ENCODE measurements at regions not wholly inside any gene's neighbourhood (a gene's known extent, or its start where the extent isn't known, plus 50 kb on each side); places are given as distances from the start of the nearest gene placed in this dataset.
A peak's percentile ranks its signal among the peaks of the same experiment; 100 is the strongest.

GRCh38 chr2:3131636-3132326 lies 245.8 kb downstream of the EIPR1 start:
- no peak overlapping the region for H3K4me3 ChIP-seq (ENCODE audit: low read length)
- Mint-ChIP-seq H3K27me3 (ENCODE audit: insufficient read depth) (peaks cover 4% of the 10 kb centered on the region), H3K36me3 (ENCODE audit: low read depth) (no peaks in the 10 kb centered on the region), H3K9me3 (peaks cover 11% of the 10 kb centered on the region), H3K4me1 (no peaks in the 10 kb centered on the region), H3K27ac (no peak overlapping the region), H3K4me3 (no peak overlapping the region)
- H3K4me1 ChIP-seq (ENCODE audit: control insufficient read depth, insufficient read depth, low read length) = no peaks in the 10 kb centered on the region
- peaks cover 7% of the 10 kb centered on the region for H3K9me3 ChIP-seq (ENCODE audit: control insufficient read depth, low read length)
- no peaks in the 10 kb centered on the region for H3K36me3 ChIP-seq (ENCODE audit: control insufficient read depth, insufficient read depth, low read length)
- no peaks in the 10 kb centered on the region for H3K27me3 ChIP-seq (ENCODE audit: control insufficient read depth, insufficient read depth, low read length, poor library complexity, severe bottlenecking)
- TF ChIP-seq, protein P1, sequence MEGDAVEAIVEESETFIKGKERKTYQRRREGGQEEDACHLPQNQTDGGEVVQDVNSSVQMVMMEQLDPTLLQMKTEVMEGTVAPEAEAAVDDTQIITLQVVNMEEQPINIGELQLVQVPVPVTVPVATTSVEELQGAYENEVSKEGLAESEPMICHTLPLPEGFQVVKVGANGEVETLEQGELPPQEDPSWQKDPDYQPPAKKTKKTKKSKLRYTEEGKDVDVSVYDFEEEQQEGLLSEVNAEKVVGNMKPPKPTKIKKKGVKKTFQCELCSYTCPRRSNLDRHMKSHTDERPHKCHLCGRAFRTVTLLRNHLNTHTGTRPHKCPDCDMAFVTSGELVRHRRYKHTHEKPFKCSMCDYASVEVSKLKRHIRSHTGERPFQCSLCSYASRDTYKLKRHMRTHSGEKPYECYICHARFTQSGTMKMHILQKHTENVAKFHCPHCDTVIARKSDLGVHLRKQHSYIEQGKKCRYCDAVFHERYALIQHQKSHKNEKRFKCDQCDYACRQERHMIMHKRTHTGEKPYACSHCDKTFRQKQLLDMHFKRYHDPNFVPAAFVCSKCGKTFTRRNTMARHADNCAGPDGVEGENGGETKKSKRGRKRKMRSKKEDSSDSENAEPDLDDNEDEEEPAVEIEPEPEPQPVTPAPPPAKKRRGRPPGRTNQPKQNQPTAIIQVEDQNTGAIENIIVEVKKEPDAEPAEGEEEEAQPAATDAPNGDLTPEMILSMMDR (conservative IDR thresholded peaks at IDR 0.05) = no peak
- peak; percentile 44 for DNase-seq
- peak overlapping the region; percentile 24 for H3K27ac ChIP-seq (ENCODE audit: low read depth, low read length)
- H3K9ac ChIP-seq (ENCODE audit: extremely low read depth, low read length, poor library complexity, severe bottlenecking) = no peak overlapping the region
- WGBS, 2 experiments (ENCODE audit: insufficient coverage in 1 of 2, insufficient read length in 1 of 2) = 92% methylated on average over 14 to 22 of the region's 22 CpGs

DNA sequence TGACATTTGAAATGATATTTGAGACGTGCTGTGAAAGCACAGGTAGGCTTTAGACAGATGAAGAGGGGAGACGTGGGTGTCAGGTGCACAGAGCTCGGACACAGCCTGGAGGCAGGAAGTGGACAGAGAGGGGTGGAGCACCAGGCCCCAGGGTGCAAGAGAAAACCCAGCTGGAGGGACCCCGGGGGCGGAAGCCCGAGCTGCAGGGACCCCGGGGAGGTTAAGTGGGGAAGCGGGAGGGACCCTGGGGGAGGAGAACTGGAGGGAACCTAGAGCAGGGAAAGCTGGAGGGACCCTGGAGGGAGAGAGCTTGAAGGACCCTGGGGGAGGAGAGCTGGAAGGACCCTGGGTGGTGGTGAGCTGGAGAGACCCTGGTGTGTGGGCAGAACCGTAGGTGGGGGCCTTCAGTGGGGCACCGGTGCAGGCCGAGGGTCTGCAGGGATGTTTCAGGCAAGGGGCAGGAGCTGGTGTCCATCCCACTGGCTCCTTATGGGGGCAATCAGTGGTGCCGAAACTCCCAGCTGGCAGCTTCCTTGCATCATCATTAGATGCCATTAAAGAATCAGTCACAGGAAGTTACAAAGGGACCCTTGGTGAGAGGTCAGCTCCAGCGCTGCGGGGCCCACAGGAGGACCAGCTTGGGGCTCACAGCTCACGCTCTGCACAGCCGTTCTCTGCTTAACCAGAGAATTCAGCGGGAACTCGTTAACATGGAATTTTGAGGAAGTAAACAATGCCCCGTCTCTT lies 246.6 kb downstream of the EIPR1 start:
- H3K27ac Mint-ChIP-seq = no peak overlapping the region

DNA sequence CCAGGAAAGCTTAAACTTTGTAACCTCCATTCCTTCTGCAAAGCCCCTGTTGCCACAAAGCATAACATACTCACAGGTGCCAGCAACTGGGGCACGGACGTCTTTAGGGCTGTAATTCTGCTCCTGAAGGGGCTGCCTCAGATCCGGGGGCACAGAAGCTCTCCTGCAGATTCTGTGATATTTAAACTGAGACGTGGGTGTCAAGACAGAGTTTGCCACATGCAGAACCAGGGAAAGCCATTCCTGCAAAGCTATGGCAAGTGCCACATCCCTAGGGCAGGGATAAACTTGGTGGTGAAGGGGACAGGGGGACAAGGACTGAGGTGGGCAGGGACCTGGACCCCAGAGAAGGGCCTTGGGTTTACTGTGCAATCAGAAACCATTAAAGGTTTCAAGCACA lies 247.2 kb downstream of the EIPR1 start:
- Histone ChIP-seq H3K27me3 (ENCODE audit: control insufficient read depth, insufficient read depth, low read length, poor library complexity, severe bottlenecking) (no peaks in the 10 kb centered on the region), H3K9ac (ENCODE audit: extremely low read depth, low read length, poor library complexity, severe bottlenecking) (no peak overlapping the region), H3K9me3 (ENCODE audit: control insufficient read depth, low read length) (no peaks in the 10 kb centered on the region), H3K4me3 (ENCODE audit: low read length) (no peak overlapping the region), H3K4me1 (ENCODE audit: control insufficient read depth, insufficient read depth, low read length) (no peaks in the 10 kb centered on the region), H3K27ac (ENCODE audit: low read depth, low read length) (no peak overlapping the region), H3K36me3 (ENCODE audit: control insufficient read depth, insufficient read depth, low read length) (no peaks in the 10 kb centered on the region)
- DNase-seq = no peak
- TF ChIP-seq, protein P1 (conservative IDR thresholded peaks at IDR 0.05) = no peak
- Mint-ChIP-seq H3K27ac (no peak overlapping the region), H3K4me1 (no peaks in the 10 kb centered on the region), H3K27me3 (ENCODE audit: insufficient read depth) (peaks cover 4% of the 10 kb centered on the region), H3K4me3 (no peak overlapping the region), H3K36me3 (ENCODE audit: low read depth) (no peaks in the 10 kb centered on the region), H3K9me3 (peaks cover under 1% of the 10 kb centered on the region)
- 86 to 93% methylated on average over 4 of the region's 4 CpGs for whole genome bisulfite sequencing, 2 experiments (ENCODE audit: insufficient coverage in 1 of 2, insufficient read length in 1 of 2)

More for the DNA sequence above, 246.6 kb downstream of the EIPR1 start:
- peaks cover 7% of the 10 kb centered on the region for H3K9me3 Mint-ChIP-seq
- Histone ChIP-seq H3K4me1 (ENCODE audit: control insufficient read depth, insufficient read depth, low read length) (no peaks in the 10 kb centered on the region), H3K9ac (ENCODE audit: extremely low read depth, low read length, poor library complexity, severe bottlenecking) (no peak overlapping the region), H3K36me3 (ENCODE audit: control insufficient read depth, insufficient read depth, low read length) (no peaks in the 10 kb centered on the region), H3K9me3 (ENCODE audit: control insufficient read depth, low read length) (peaks cover 6% of the 10 kb centered on the region), H3K27ac (ENCODE audit: low read depth, low read length) (peak overlapping the region; percentile 22), H3K27me3 (ENCODE audit: control insufficient read depth, insufficient read depth, low read length, poor library complexity, severe bottlenecking) (no peaks in the 10 kb centered on the region), H3K4me3 (ENCODE audit: low read length) (no peak overlapping the region)
- H3K27me3 Mint-ChIP-seq (ENCODE audit: insufficient read depth) = peaks cover 4% of the 10 kb centered on the region
- no peaks in the 10 kb centered on the region for H3K4me1 Mint-ChIP-seq
- WGBS, 2 experiments (ENCODE audit: insufficient coverage in 1 of 2, insufficient read length in 1 of 2) = 70 to 86% methylated on average over 13 to 19 of the region's 19 CpGs
- no peaks in the 10 kb centered on the region for H3K36me3 Mint-ChIP-seq (ENCODE audit: low read depth)
- TF ChIP-seq, protein P1 (conservative IDR thresholded peaks at IDR 0.05) = no peak
- DNase-seq = no peak
- no peak overlapping the region for H3K4me3 Mint-ChIP-seq
